Activated gamma-delta T cell treated with Interleukin-2 at 50 U/mL for 16 hours (primary cell): ENCODE measurements at regions not wholly inside any gene's neighbourhood (a gene's known extent, or its start where the extent isn't known, plus 50 kb on each side); places are given as distances from the start of the nearest gene placed in this dataset.

Source experiments
- DNase-seq: peaks from one replicate; pipeline ENCODE4 v3.0.0-alpha.2; 2020

DNA sequence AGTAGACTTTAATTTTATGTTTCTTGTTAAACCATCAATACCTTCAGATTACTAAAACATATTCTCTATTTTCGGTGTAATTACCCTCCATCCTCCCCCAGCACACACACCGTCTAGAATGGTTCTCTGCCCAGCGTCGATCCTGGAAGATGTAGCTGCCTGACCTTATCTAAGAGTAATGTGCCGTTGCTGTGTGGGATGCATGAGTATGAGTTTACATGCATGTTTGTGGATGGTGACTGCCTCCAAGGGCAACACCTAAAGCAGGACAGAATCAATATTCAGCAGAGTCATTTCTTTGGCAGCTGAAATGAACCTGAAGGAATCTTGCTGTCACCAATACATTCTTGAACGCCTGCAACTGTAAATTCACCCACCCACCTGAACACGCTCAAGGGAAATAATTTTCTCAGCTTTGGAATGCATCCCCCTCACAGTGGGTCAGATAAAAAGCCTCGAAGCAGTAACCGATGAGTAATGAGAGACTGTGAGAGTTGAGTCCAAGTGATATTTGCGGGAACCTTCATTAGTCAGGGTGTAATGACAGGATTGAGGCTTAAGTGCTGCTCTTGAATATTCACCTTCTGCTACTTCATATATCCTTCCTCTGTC lies 155.8 kb upstream of the RND3 start:
- DNase-seq = no peak

DNA sequence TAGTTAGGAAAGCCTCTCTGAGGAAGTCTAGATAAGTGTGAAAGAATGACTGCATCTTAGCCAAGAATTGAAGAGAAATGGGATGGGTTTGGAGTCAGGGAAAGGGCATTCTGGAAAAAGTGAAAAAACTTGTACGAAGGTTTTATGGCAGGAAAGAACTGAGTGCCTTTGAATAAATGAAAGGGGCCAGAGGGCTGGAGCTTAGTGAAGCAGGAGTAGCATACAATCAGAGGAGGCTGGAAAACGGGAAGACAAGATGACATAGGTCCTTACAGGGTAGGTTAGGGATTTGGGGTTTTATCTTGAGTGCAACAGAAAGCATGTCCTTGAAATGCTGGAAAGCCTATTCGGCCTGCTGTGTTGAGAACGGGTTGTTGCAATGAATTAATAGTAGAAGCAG lies 152.6 kb upstream of the RND3 start:
- no peak for DNase-seq

DNA sequence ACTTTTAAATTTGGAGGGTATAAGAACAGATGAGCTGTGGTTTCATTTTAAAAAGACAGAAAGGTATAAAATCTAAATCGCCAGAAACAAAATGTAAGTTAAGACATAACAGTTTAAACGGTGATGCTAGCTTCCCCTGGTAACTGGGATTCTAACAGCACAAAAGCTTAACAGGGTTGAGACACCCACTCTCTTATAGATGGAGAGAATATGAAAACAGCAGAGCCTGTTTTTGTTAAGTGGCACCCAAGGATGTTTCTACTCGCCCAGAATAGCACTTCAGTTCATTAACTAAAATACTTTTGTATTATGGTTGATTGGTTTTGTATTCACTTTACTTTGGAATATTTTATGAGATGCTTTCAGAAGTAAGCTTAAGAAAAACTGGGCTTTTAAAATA lies 151.9 kb upstream of the RND3 start:
- no peak for DNase-seq

DNA sequence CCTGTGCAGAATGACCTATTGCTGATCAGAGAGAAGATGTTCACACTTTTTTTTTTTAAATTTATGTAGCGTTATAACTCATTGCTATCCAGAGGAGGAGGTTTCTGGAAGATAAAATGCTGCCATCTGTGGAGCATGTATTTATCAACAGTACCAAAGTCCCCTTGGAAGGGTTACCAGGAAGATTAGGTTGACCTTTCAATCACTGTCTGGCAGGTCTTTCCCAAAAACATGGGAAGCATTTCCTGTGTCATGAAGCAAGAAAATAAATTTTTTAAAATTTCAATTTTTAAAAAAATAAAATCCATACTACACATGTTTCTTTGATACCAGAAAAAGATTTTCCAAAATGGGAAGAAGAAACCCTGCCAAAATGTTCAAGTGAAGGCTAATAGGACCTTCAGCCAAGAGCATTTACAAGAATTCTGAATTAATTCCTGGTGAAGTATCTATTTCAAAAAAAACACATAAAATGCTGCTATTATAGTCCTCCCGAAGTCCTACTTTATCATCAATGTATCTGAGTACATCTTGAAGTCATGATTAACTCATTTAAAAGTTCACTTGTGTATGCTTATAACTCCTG lies 143.9 kb upstream of the RND3 start:
- no peak for DNase-seq

DNA sequence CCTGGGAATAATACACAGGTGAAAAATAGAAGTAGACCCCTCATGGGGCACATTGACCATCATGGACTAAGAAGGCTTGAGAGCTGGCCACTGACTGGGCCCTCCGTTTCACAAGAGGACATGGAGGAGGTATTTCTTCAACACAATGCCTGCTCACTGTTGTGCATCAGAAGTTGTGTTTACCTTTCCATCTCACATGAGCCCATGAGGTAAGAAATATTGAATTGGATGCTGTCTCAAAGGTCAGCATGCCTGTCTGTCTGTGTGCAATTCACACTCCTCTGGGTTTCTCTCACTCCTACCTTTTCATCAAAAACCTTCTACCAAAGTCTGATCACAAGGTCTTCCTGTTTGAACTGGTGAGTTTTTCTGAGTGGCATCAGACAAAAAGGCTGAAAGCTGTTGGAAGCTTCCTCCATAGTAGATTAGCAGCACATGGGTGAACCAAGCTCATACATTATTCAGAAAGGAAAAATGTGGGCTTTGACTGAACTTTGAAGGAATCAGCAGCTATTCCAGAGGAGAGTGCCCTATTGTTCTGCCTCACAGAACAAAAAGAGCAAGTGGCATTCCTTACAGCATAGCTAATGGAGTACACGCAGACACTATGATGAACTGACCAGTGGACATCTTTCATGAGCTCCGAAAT lies 143.2 kb upstream of the RND3 start:
- DNase-seq = no peak

DNA sequence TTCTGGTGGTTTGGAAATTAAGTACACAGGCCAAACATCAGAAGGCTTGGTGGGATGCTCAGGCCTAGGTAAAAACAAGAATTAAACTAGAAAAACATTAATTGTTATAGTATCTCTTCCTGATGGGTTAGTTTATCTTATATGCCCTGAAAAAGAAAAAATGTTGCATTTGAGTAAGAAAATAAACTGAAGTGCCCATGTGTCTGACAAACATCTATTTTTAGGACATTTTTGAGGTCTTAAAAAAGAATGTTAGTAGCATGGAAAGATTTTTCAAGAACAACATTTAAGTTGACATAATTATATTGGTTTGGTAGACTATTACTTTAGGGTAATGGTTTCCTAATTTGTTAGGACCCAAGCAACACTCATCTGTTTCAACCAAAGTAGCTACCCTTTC lies 140.1 kb upstream of the RND3 start:
- DNase-seq = no peak

DNA sequence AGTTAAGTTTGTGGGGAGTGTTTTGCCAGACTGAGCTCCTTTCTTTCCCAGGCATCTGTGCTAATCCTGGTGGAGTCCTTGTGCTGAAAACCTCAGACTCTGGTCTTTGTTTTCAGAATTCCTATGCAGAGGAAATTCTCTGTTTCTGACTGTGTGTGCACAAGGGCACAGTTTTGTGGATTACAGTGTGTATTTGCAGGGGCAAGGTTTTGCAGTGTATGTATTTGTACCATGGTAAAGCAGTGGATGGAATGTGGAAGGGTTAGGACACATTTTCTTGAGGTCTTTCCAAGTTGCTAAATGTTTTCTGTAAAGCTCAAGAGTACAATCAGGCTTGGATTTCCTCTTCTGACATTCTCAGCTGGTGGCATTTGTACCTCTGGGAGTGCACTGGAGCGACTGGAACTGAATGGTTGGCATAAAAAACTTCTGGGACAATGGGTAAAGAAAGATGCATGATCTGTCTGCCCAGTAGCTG lies 139.5 kb upstream of the RND3 start:
- DNase-seq = no peak

DNA sequence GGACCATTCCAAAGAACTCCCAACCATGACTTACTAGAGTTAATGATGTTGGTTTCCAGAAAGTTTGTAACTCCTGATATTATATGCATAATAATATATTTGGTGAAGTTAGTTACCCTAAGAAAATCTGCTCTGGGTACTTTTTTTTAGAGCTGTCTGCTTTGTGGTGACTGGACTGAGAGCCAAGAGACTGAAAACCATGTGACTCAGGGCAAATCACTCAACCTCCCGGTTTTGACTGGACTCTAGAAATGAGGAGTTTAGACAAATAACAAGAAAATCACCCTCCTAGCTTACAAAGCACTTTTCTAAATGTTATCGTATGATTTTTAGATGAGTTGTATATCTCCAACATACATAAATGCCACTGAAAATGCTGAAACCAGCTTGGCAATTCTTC lies 138.3 kb upstream of the RND3 start:
- DNase-seq = no peak

DNA sequence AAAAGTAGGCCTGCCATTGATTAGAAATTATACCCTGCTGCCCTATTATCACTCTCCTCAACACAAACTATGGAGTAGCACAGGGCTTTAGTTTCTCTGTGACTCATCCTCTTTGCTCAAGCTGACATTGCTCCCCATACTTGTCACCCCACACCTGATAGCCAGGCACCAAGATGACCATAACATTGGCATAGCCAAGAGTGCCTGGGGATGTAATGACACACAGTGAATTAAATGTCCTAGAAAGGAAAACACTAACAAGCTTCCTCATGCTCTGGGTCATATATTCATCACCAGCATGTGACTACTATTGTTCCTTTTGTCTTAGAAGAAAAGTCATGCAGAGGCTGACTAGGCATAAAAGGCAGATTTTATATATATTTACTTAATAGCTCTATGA lies 137.8 kb upstream of the RND3 start:
- DNase-seq = no peak

DNA sequence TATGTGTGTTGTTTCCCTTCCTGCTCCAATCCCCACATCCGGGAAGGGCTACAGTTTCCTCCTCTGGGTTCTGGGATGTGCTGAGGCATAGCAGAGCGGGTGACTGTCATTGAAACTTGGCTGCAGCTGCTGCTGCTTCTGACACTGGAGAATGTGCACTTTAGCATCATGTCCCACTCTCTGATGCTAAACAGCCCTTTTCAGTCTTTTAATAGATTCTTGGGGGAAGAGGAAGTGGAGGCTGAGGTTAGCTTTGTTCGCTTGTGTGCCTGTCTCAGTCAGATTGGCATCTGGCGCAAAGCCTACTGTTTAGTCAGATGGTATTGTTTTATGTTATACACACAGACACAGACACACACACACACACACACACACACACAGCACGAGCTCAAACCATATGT lies 136.5 kb upstream of the RND3 start:
- no peak for DNase-seq

DNA sequence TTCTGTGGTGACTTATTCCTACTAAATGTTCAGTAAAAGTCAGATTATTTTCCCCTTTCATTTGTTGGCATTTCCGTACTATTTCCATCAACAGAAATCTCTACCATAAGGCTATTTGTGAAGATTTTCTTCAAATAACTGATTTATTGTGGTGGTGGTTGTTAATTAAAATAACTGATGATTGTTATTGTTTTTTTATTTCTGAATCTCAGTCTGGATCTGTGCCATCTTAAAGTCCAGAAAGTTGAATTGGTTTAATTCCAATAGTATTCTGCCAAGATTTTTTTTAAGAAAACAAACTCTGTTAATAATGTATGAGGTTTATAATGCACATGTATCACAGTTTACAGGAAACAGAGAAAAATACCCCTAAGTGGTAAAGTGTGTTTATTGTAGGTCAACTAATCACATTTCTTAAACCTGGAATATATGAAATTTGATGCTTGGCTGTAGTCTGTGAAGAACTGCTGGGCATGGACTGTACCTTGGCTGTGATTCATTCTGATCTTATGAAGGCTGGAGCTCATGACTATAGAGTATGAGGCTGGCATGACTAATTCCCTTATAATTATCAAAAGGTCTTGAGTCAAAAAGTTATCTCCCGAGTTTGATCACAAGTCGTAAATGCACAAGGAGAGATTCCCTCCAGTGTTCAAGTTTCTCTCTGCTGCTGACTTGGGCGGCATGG lies 134.2 kb upstream of the RND3 start:
- DNase-seq = no peak

DNA sequence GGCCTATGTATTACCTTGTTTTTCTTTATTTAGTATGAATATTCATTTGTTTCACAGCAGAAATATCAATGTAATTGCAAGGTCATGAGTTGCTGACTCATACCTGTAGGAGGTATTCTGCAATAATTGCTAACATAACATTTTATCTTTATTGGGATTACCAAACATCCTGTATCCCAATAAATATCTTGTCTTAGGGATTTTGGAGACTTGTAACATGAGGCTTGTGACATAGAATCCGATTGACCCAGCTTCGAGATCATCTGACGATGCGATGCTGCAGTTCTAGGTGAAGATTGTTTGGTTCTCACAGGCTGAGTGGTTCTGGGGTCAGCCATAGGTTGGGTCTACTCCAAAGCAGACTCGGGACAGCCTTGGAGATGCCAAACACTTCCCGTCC lies 133.4 kb upstream of the RND3 start:
- no peak for DNase-seq

DNA sequence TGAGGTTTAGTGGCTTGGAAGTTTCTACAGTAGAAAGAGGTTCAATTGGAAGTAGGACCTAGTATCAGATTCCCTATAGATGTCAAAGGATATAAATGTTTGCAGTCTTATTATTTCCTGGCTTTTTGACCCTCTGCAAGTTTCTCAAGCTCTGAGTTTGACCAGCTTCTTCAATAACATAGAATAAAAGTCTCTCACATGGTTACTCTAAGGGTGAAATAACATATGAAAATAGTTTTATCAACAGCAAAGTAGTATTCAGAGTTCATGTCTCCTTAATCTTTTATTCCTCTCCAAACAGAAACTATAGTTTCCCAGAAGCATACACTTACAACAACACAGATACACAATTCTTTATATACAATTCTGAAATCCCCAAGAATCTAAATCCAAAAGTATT lies 132.9 kb upstream of the RND3 start:
- DNase-seq = no peak

DNA sequence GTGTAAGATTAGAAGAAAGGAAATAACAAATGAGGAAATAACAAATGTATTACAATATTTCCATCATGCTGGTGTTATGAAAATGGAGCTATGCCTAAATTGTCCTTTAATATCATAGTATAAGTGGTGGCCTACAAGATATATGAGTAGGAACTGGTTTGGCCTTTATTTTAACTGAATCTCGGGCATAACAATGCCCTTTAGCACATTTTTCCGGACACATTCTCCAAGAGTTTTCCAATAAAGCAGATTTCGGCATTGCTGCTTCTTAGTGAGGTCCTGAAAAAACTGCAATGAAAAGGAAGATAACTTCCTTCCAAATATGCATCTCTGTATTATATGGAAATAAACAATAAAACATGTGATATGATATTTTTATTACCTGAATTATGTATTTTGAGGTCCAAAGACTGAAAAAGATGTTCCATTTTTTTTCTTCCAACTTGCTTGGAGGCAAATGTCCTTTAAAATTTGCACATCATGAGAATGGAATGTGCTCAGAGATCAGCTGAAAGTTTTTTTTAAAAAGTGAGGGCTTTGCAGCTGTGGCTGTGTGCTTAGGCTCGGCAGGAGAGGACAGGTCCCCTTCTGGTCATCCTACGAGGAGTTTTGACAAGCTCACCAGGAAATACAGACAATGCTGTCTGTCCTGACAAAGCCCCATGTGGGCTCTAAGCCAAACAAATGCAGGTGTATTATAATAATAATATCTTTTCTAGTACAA lies 132.3 kb upstream of the RND3 start:
- no peak for DNase-seq

DNA sequence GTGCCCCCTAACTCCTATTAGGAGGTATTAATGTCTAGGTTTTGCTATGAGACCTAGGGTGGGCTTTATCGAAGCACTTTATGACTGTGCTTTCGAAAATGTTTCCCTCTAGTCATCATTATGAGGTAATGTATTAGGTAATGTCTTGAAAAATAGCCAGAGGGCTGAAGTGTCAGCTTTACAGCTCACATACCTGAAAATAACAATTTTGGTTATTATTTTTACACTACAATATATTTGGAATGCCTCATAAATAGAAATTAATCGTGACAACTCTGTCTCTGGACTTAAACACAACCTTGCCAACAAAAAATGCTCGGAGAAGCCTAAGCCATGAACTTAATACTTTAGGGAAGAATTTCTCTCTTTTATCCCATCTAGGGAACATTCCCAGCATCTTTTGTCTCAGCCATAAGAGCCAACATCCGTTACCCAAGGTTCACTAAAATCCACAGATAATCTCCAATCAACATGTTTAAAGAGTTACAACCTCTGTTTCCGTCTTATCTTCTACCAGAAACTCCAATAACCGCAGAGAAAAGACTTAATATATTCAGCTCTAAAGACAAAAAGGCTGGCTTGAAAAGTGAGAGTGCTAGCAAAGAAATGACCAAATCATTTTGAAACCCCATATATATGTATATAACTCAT lies 130.9 kb upstream of the RND3 start:
- no peak for DNase-seq

DNA sequence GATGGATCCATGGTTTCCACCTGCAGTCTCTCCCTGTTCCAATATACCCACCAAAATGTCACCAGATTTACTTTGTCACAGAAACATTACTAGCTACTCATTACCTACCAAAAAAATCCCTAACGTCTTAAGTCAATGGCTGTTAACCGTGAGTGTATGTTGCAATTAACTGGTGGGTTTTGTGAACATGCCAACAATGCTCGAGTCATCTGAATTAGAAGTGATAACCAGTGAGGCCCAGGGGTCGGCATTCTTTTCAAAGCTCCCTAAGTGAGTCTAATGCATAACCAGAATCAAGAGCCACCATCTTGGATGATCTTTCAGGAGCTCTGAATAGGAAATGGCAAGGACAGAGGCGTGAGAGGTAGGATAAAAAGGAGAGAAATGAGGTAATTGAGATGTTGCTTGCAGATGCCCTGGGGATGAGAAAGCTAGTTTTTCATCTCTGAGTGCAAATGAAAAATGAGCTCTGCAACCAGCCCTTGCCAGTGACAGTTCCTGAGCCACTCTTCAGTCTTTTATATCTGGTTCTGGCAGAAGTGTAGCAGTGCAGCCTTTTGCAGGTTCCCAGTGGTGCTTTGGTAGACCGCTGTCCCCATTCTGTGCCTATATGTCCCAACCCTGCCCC lies 130.0 kb upstream of the RND3 start:
- no peak for DNase-seq

DNA sequence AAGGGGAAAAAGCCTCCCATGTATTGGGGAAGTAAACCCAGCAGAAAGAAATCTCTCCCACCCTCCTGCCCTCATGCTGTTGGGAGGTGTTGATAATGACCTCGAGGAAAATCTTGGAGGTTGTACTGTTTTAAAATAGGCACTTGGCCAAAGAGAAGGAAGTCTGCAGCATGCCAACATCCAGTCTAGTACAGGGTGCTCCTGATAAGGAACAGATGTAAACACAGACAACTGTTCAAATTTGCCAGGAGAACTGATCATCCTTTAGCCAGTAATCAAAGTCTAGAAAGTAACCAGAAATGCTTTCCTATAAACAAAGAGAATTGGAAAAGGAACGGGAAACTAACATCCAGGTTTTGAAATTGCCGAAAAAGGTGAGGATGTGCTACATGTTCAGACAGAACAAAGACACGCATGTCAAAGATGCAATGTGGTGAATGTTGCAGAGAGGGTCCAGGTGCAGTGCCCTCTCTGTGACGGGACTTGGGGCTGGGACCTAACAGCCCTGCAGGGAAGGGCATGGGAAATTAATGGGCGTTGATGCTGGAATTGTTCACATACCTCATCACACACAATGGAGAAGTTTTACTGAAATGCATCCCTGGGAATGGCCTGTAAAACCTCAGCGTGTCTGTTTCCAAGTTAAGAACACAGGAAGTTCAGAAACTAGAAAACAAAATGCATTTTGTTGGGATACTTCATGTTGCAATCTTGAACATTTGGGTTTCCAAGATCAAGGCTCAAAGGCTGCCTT lies 125.7 kb upstream of the RND3 start:
- DNase-seq = no peak

DNA sequence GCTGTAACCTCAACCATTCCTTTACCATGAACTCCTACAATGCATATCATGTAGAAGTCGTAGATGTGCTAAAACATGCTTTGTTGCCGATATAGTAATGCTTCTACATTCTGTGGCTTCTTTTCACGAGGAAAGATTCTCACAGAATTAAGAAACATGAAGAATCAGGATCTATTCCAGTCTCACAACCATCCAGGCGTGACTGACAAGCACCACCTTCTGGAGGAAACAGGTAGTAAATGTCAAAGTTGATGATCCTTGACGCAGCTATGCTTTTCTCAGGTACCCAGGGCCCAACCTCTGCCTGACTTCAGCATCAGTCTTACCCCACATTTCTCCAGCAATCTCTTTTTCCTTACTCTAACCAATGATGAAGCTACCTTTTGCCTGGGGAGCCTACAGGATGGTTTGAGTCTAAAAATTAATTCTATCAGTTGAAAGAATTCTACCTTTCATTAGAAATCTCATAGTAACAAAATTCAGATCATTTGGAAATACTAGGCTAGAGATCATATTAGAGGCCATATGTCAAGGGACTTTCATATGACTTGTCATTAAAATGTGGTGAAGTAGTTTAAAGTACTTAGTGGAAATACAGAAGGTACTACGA lies 123.3 kb upstream of the RND3 start:
- no peak for DNase-seq

DNA sequence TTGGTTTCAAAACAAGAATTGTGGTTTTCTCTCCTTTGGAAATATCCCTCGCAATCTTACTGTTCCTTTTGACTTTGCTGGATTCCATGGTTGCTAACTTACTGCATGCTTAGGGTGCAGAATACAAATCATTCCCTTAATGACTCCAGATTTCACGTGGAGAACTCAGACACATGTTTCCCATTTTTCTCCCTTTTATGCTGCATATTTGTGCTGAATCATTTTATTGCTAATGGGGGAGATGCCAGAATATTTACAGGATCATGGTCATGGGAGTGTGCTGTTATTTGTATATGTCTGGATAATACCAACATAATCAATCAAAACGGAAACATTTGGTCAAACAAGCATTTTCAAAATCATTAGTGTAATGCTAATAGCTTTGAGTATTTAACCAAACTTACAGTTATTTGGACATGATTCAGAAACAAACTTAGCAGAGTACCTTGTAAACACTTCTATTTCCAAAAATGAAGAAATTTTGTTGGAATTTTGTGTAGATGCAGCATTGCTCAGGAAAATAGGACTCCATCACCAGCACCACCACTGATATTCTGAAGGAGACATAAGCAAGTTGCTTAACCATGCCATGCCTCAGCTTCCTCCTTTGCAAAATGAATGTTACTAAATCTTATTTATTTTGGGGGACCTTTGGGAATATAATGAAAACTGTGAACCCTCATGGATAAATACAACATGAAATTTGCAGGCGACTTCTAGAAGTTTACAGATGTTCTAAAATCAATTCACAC lies 122.5 kb upstream of the RND3 start:
- no peak for DNase-seq

DNA sequence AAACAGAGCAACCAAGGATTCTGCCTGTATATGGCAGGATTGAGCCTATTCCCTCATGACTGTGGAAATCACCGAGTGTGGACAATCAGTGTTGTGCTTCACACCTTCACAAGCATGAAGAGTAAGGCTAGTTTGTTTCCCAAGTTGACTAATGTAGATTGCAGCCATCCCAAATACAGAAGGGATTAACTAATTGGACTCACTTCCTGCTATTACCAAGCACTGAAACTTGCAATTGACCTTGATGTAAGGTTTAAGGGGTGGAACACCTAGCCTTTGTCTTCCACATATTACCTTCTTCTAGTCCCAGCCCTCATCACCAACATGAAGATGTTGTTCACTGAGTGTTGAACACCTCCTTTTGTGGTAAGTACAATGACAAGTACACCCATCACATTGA lies 120.9 kb upstream of the RND3 start:
- no peak for DNase-seq
